Mammary epithelial cell (primary cell): ENCODE measurements at regions not wholly inside any gene's neighbourhood (a gene's known extent, or its start where the extent isn't known, plus 50 kb on each side); places are given as distances from the start of the nearest gene placed in this dataset.

Experiments
- EZH2 ChIP-seq: IDR thresholded peaks from 2 replicates; pipeline ENCODE4 v1.6.1; 2012; ENCODE audit warnings: low read length, inconsistent platforms, borderline replicate concordance
- TF ChIP-seq, protein P1 (sequence below), 2 donors: IDR thresholded peaks in 1 of 2; conservative IDR thresholded peaks in 1 of 2; 2 replicates each; pipeline ENCODE4 v1.5.1; 2011 to 2012; ENCODE audit warnings: inconsistent platforms in 2 of 2, low read length in 2 of 2, mild to moderate bottlenecking in 2 of 2, control low read depth in 1 of 2, low read depth in 1 of 2; ENCODE audit not compliant: insufficient read depth in 1 of 2; ENCODE audit errors: extremely low read depth in 1 of 2

DNA sequence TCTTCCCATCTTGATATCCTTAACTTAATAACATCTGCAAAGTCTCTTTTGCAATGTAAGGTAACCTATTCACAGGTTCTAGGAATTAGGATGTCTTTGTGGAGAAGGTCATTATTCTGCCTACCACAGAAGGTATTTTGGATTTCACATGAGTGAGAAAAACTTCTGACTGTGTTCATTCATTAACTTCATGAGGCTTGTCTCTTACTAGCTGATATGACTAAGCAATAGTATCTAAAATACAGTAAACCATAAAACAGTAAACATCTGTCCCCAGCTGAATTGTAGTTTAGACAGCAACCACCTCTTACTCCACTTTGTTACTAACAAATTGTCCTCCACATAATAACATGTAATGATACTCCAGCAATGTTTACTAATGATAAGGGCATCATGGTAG is 198.1 kb downstream of the SEC23A start:
- TF ChIP-seq, protein P1, sequence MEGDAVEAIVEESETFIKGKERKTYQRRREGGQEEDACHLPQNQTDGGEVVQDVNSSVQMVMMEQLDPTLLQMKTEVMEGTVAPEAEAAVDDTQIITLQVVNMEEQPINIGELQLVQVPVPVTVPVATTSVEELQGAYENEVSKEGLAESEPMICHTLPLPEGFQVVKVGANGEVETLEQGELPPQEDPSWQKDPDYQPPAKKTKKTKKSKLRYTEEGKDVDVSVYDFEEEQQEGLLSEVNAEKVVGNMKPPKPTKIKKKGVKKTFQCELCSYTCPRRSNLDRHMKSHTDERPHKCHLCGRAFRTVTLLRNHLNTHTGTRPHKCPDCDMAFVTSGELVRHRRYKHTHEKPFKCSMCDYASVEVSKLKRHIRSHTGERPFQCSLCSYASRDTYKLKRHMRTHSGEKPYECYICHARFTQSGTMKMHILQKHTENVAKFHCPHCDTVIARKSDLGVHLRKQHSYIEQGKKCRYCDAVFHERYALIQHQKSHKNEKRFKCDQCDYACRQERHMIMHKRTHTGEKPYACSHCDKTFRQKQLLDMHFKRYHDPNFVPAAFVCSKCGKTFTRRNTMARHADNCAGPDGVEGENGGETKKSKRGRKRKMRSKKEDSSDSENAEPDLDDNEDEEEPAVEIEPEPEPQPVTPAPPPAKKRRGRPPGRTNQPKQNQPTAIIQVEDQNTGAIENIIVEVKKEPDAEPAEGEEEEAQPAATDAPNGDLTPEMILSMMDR (conservative IDR thresholded peaks at IDR 0.05 in 1 of 2, IDR thresholded peaks at IDR 0.05 in 1 of 2; ENCODE audit: extremely low read depth in 1 of 2, insufficient read depth in 1 of 2, low read depth in 1 of 2, low read length in 2 of 2): no peak
- no peak for TF ChIP-seq EZH2
